GM23338 (cell line): ENCODE measurements at regions not wholly inside any gene's neighbourhood (a gene's known extent, or its start where the extent isn't known, plus 50 kb on each side); places are given as distances from the start of the nearest gene placed in this dataset.

Source experiments
- ATAC-seq: fragments of 200-7000 bp; cut with Tn5 transposase; 3 replicates; pipeline ENCODE4 v1.9.1; 2020
- DNase-seq: peaks from one replicate; pipeline ENCODE4 v3.0.0-alpha.2; 2015; ENCODE audit warnings: low spot score
- H2AFZ ChIP-seq: fragments of 200-600 bp; sonication (generic); 2 replicates; pipeline ENCODE4 v1.8.0; 2016; ENCODE audit warnings: antibody characterized with exemption, mild to moderate bottlenecking, moderate library complexity
- H3F3A ChIP-seq: fragments of 200-600 bp; sonication (generic); replicated peaks from 2 replicates; pipeline ENCODE4 v1.8.0; 2017; ENCODE audit warnings: antibody characterized with exemption, mixed run types, low read depth
- H3K27ac ChIP-seq: fragments of 200-600 bp; sonication (generic); 2 replicates; pipeline ENCODE4 v1.6.1; 2016; ENCODE audit warnings: low read depth
- H3K27me3 ChIP-seq: fragments of 200-600 bp; sonication (generic); 2 replicates; pipeline ENCODE4 v1.8.0; 2016; ENCODE audit warnings: mild to moderate bottlenecking, mixed run types, moderate library complexity; ENCODE audit not compliant: insufficient read depth
- H3K36me3 ChIP-seq: fragments of 200-600 bp; sonication (generic); 2 replicates; pipeline ENCODE4 v1.8.0; 2016; ENCODE audit warnings: mild to moderate bottlenecking; ENCODE audit not compliant: insufficient read depth
- H3K4me1 ChIP-seq: fragments of 200-600 bp; sonication (generic); 2 replicates; pipeline ENCODE4 v1.8.0; 2016; ENCODE audit warnings: mild to moderate bottlenecking, moderate library complexity; ENCODE audit not compliant: insufficient read depth
- H3K4me2 ChIP-seq: fragments of 200-600 bp; sonication (generic); 2 replicates; pipeline ENCODE4 v1.7.1; 2017; ENCODE audit warnings: mixed run types
- H3K4me3 ChIP-seq: fragments of 200-600 bp; sonication (generic); 2 replicates; pipeline ENCODE4 v1.6.1; 2016; ENCODE audit warnings: mixed run types
- H3K79me2 ChIP-seq: fragments of 200-600 bp; sonication (generic); replicated peaks from 2 replicates; pipeline ENCODE4 v1.8.0; 2017; ENCODE audit warnings: mild to moderate bottlenecking; ENCODE audit not compliant: insufficient read depth
- H3K9me2 ChIP-seq: fragments of 200-600 bp; sonication (generic); 2 replicates; pipeline ENCODE4 v1.8.0; 2017; ENCODE audit not compliant: insufficient read depth
- H4K20me1 ChIP-seq: fragments of 200-600 bp; sonication (generic); replicated peaks from 2 replicates; pipeline ENCODE4 v1.8.0; 2017; ENCODE audit warnings: mild to moderate bottlenecking; ENCODE audit not compliant: insufficient read depth
- H3K27ac Mint-ChIP-seq: 2 replicates; pipeline ENCODE4 v1.8.0; 2020; ENCODE audit warnings: inconsistent platforms, mild to moderate bottlenecking, moderate library complexity, mixed read lengths
- H3K27me3 Mint-ChIP-seq: 3 replicates; pipeline ENCODE4 v1.8.0; 2022; ENCODE audit warnings: low read depth, mild to moderate bottlenecking, moderate library complexity, mixed read lengths, inconsistent platforms; ENCODE audit not compliant: insufficient read depth, poor library complexity
- H3K36me3 Mint-ChIP-seq: 3 replicates; pipeline ENCODE4 v1.8.0; 2021; ENCODE audit warnings: low read depth, mild to moderate bottlenecking, inconsistent platforms, moderate library complexity, mixed read lengths
- H3K4me1 Mint-ChIP-seq: 3 replicates; pipeline ENCODE4 v1.8.0; 2020; ENCODE audit warnings: mild to moderate bottlenecking, inconsistent platforms, mixed read lengths
- H3K4me3 Mint-ChIP-seq: 3 replicates; pipeline ENCODE4 v1.8.0; 2021; ENCODE audit warnings: moderate library complexity, mild to moderate bottlenecking, inconsistent platforms, mixed read lengths
- H3K9me3 Mint-ChIP-seq: 3 replicates; pipeline ENCODE4 v1.8.0; 2020; ENCODE audit warnings: moderate library complexity, mild to moderate bottlenecking, inconsistent platforms, mixed read lengths
- CREB1 ChIP-seq: fragments of 250-450 bp; sonication (Bioruptor Pico); IDR thresholded peaks from 2 replicates; pipeline ENCODE4 v1.5.0; 2020; ENCODE audit warnings: low read depth, mild to moderate bottlenecking, moderate library complexity
- CTCF ChIP-seq, 2 experiments: fragments of 200-600 bp in 1 of 2; sonication (generic) in 1 of 2; conservative IDR thresholded peaks; 2 replicates each; pipeline versions ENCODE4 v1.5.1 to v1.6.1; 2016 to 2017; ENCODE audit warnings: antibody characterized with exemption in 2 of 2, low read depth in 2 of 2, mild to moderate bottlenecking in 2 of 2, moderate library complexity in 1 of 2
- EZH2 ChIP-seq: fragments of 200-600 bp; sonication (generic); IDR thresholded peaks from one replicate; pipeline ENCODE4 v1.8.0; 2017; ENCODE audit warnings: antibody characterized with exemption, mild to moderate bottlenecking, low read depth; ENCODE audit not compliant: unreplicated experiment
- POLR2AphosphoS5 ChIP-seq: IDR thresholded peaks from 2 replicates; pipeline ENCODE4 v1.6.1; 2016; ENCODE audit warnings: antibody characterized with exemption, low read depth
- STAT1 ChIP-seq: IDR thresholded peaks from one replicate; pipeline ENCODE4 v1.6.1; 2016; ENCODE audit warnings: antibody characterized with exemption; ENCODE audit not compliant: unreplicated experiment
- ZNF114 ChIP-seq: fragments of 250-450 bp; sonication (Bioruptor Pico); IDR thresholded peaks from 2 replicates; pipeline ENCODE4 v1.5.0; 2020; ENCODE audit warnings: mild to moderate bottlenecking, moderate library complexity
- TF ChIP-seq, protein P1 (sequence below): IDR thresholded peaks from 2 replicates; pipeline ENCODE4 v1.6.1; 2016; ENCODE audit warnings: antibody characterized with exemption
- TF ChIP-seq, protein P2 (sequence below): IDR thresholded peaks from one replicate; pipeline ENCODE4 v1.6.1; 2018; ENCODE audit warnings: antibody characterized with exemption; ENCODE audit not compliant: unreplicated experiment

- Histone ChIP-seq H3K27ac (no peak overlapping the region), H3K27me3 (no peaks in the 10 kb centered on the region), H3K4me1 (no peaks in the 10 kb centered on the region), H3K4me2 (no peak overlapping the region), H3K79me2 (no peaks in the 10 kb centered on the region), H3F3A (no peaks in the 10 kb centered on the region), H4K20me1 (no peaks in the 10 kb centered on the region), H3K9me2 (0 out of 2 replicates have a peak, but pooled peaks cover 6% of the 10 kb centered on the region), H3K36me3 (no peaks in the 10 kb centered on the region; the same call in 1 of the 2 replicates), H3K4me3 (no peak overlapping the region), H2AFZ (no peak overlapping the region)
- H3K4me1 Mint-ChIP-seq: no peaks in the 10 kb centered on the region
- H3K36me3 Mint-ChIP-seq: no peaks in the 10 kb centered on the region
- no peak overlapping the region for H3K27ac Mint-ChIP-seq
- peaks cover 8% of the 10 kb centered on the region; the same call in 2 of the 3 replicates for H3K9me3 Mint-ChIP-seq
- no peak overlapping the region for H3K4me3 Mint-ChIP-seq
- DNase-seq: no peak
- TF ChIP-seq, protein P1, sequence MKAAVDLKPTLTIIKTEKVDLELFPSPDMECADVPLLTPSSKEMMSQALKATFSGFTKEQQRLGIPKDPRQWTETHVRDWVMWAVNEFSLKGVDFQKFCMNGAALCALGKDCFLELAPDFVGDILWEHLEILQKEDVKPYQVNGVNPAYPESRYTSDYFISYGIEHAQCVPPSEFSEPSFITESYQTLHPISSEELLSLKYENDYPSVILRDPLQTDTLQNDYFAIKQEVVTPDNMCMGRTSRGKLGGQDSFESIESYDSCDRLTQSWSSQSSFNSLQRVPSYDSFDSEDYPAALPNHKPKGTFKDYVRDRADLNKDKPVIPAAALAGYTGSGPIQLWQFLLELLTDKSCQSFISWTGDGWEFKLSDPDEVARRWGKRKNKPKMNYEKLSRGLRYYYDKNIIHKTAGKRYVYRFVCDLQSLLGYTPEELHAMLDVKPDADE: no peak
- TF ChIP-seq, protein P2, sequence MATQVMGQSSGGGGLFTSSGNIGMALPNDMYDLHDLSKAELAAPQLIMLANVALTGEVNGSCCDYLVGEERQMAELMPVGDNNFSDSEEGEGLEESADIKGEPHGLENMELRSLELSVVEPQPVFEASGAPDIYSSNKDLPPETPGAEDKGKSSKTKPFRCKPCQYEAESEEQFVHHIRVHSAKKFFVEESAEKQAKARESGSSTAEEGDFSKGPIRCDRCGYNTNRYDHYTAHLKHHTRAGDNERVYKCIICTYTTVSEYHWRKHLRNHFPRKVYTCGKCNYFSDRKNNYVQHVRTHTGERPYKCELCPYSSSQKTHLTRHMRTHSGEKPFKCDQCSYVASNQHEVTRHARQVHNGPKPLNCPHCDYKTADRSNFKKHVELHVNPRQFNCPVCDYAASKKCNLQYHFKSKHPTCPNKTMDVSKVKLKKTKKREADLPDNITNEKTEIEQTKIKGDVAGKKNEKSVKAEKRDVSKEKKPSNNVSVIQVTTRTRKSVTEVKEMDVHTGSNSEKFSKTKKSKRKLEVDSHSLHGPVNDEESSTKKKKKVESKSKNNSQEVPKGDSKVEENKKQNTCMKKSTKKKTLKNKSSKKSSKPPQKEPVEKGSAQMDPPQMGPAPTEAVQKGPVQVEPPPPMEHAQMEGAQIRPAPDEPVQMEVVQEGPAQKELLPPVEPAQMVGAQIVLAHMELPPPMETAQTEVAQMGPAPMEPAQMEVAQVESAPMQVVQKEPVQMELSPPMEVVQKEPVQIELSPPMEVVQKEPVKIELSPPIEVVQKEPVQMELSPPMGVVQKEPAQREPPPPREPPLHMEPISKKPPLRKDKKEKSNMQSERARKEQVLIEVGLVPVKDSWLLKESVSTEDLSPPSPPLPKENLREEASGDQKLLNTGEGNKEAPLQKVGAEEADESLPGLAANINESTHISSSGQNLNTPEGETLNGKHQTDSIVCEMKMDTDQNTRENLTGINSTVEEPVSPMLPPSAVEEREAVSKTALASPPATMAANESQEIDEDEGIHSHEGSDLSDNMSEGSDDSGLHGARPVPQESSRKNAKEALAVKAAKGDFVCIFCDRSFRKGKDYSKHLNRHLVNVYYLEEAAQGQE: no peak
- no peak for TF ChIP-seq ZNF114
- no peak for ATAC-seq
- H3K27me3 Mint-ChIP-seq: no peaks in the 10 kb centered on the region
Observed at GRCh38 chr1:87620807-87621206, 292.1 kb downstream of the LMO4 start.

- Histone ChIP-seq H3K27ac (no peak overlapping the region), H3K27me3 (no peaks in the 10 kb centered on the region), H3K79me2 (no peaks in the 10 kb centered on the region), H2AFZ (no peak overlapping the region; the same call in 1 of the 2 replicates), H4K20me1 (no peaks in the 10 kb centered on the region), H3K4me2 (no peak overlapping the region), H3K9me2 (no peaks in the 10 kb centered on the region), H3F3A (no peaks in the 10 kb centered on the region), H3K4me3 (no peak overlapping the region), H3K4me1 (no peaks in the 10 kb centered on the region), H3K36me3 (no peaks in the 10 kb centered on the region)
- Mint-ChIP-seq H3K9me3 (peaks cover 18% of the 10 kb centered on the region), H3K4me1 (no peaks in the 10 kb centered on the region), H3K36me3 (peaks cover 6% of the 10 kb centered on the region; the same call in 2 of the 3 replicates), H3K27me3 (no peaks in the 10 kb centered on the region), H3K4me3 (no peak overlapping the region), H3K27ac (no peak overlapping the region)
- ATAC-seq (no peak), DNase-seq (no peak)
- TF ChIP-seq, protein P1: no peak
- TF ChIP-seq STAT1: no peak
- no peak for TF ChIP-seq CREB1 (CRISPR knock-in tag)
- no peak for TF ChIP-seq EZH2
- no peak for TF ChIP-seq CTCF (conservative IDR thresholded peaks at IDR 0.05; ENCODE audit: low read depth in 2 of 2)
- TF ChIP-seq POLR2AphosphoS5: no peak
- TF ChIP-seq ZNF114: no peak
Observed at GRCh38 chr1:87629673-87630072, 301.0 kb downstream of the LMO4 start.
